Left ventricle myocardium inferior (tissue), 1 donor: ENCODE measurements at regions not wholly inside any gene's neighbourhood (a gene's known extent, or its start where the extent isn't known, plus 50 kb on each side); places are given as distances from the start of the nearest gene placed in this dataset.

Source experiments
- DNase-seq: peaks from one replicate; pipeline ENCODE4 v3.0.0-alpha.2; 2020
- H3K27ac ChIP-seq: fragments of 200-600 bp; replicated peaks from 2 replicates; pipeline ENCODE4 v1.8.0; 2021
- H3K27me3 ChIP-seq: fragments of 200-600 bp; 2 replicates; pipeline ENCODE4 v1.8.0; 2021; ENCODE audit warnings: low read depth
- H3K36me3 ChIP-seq: fragments of 200-600 bp; 2 replicates; pipeline ENCODE4 v1.8.0; 2021
- H3K4me1 ChIP-seq: fragments of 200-600 bp; 2 replicates; pipeline ENCODE4 v1.8.0; 2021
- H3K4me3 ChIP-seq: fragments of 200-600 bp; 2 replicates; pipeline ENCODE4 v1.8.0; 2021; ENCODE audit warnings: mild to moderate bottlenecking, moderate library complexity
- H3K9me3 ChIP-seq: fragments of 200-600 bp; replicated peaks from 2 replicates; pipeline ENCODE4 v1.8.0; 2021
- intact Hi-C: fragments of 100-400 bp; cut with micrococcal nuclease; formaldehyde crosslinking; loops from one replicate; pipeline ENCODE4 v1.11.0; 2022
- TF ChIP-seq, protein P1 (sequence below): fragments of 200-600 bp; IDR thresholded peaks from 2 replicates; pipeline ENCODE4 v1.8.0; 2021; ENCODE audit warnings: antibody characterized with exemption, mild to moderate bottlenecking, borderline replicate concordance
- donor health status: DM: no; HTN: yes; CAD: no; lungs with severe emphysema.

GRCh38 chr2:217069263-217070042 is 209.6 kb upstream of the TNP1 start:
- no peaks in the 10 kb centered on the region for H3K27me3 ChIP-seq
- H3K4me1 ChIP-seq: peaks cover 16% of the 10 kb centered on the region
- no peak for DNase-seq
- no peak overlapping the region for H3K4me3 ChIP-seq
- TF ChIP-seq, protein P1, sequence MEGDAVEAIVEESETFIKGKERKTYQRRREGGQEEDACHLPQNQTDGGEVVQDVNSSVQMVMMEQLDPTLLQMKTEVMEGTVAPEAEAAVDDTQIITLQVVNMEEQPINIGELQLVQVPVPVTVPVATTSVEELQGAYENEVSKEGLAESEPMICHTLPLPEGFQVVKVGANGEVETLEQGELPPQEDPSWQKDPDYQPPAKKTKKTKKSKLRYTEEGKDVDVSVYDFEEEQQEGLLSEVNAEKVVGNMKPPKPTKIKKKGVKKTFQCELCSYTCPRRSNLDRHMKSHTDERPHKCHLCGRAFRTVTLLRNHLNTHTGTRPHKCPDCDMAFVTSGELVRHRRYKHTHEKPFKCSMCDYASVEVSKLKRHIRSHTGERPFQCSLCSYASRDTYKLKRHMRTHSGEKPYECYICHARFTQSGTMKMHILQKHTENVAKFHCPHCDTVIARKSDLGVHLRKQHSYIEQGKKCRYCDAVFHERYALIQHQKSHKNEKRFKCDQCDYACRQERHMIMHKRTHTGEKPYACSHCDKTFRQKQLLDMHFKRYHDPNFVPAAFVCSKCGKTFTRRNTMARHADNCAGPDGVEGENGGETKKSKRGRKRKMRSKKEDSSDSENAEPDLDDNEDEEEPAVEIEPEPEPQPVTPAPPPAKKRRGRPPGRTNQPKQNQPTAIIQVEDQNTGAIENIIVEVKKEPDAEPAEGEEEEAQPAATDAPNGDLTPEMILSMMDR: no peak
- no peaks in the 10 kb centered on the region for H3K9me3 ChIP-seq
- no peaks in the 10 kb centered on the region for H3K36me3 ChIP-seq
- intact Hi-C loops: loop anchor here (5.0 kb wide), 1 partner anchor 372 kb away; the partner anchor contains the start of gene IGFBP5
- H3K27ac ChIP-seq: no peak overlapping the region

- no peaks in the 10 kb centered on the region for H3K36me3 ChIP-seq
- H3K9me3 ChIP-seq: no peaks in the 10 kb centered on the region
- peaks cover 17% of the 10 kb centered on the region for H3K4me1 ChIP-seq
- TF ChIP-seq, protein P1: no peak
- H3K27ac ChIP-seq: no peak overlapping the region
- intact Hi-C loops: no loop called here
- DNase-seq: no peak
- no peak overlapping the region for H3K4me3 ChIP-seq
- H3K27me3 ChIP-seq: no peaks in the 10 kb centered on the region
Measured at GRCh38 chr2:217068677-217069250, 208.9 kb upstream of the TNP1 start.

- Histone ChIP-seq H3K4me1 (peaks cover 22% of the 10 kb centered on the region), H3K27me3 (no peaks in the 10 kb centered on the region), H3K4me3 (no peak overlapping the region), H3K9me3 (no peaks in the 10 kb centered on the region), H3K36me3 (no peaks in the 10 kb centered on the region), H3K27ac (no peak overlapping the region)
- DNase-seq: no peak
- intact Hi-C loops: no loop called here
- TF ChIP-seq, protein P1: no peak
Measured at GRCh38 chr2:217067787-217068186, 207.9 kb upstream of the TNP1 start.

- Histone ChIP-seq H3K27me3 (no peaks in the 10 kb centered on the region), H3K4me1 (peaks cover 22% of the 10 kb centered on the region), H3K9me3 (no peaks in the 10 kb centered on the region), H3K27ac (no peak overlapping the region), H3K4me3 (no peak overlapping the region), H3K36me3 (no peaks in the 10 kb centered on the region)
- intact Hi-C loops: no loop called here
- DNase-seq: no peak
- TF ChIP-seq, protein P1: no peak
Measured at GRCh38 chr2:217066510-217067270, 206.8 kb upstream of the TNP1 start.

DNA sequence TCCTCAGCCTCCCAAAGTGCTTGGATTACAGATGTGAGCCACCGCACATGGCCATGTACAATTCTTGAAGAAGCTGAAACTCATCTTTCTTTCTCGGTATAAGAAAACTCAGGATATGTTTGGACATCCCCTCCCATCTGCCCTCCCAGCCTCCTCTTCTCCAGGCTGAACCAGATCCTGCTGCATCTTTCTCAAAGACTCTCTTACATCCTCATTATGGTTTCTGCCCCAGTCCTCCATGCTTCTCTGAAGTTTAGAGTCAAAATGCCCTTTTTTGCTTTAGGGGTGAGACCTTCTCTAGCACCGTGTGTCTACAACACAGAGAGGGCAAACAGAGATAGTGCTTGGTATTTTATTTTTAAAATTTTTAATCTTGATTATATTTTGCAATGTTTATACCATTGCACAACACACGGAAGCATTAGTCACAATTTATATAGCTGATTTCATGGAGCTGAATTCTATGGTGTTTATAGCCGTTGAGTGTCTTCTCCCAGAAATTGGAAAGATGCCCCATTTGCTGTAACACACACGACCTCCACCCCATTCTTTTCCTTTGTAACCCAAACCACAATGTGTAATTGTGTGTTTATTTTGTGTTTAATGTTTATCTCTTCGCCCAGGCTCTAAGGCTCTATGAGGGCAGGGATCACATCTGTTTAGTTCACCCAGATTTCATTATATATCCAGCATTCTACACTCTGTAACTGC is 206.0 kb upstream of the TNP1 start:
- intact Hi-C loops: no loop called here
- TF ChIP-seq, protein P1: no peak
- Histone ChIP-seq H3K9me3 (no peaks in the 10 kb centered on the region), H3K27me3 (no peaks in the 10 kb centered on the region), H3K4me1 (peaks cover 22% of the 10 kb centered on the region), H3K36me3 (no peaks in the 10 kb centered on the region), H3K27ac (no peak overlapping the region), H3K4me3 (no peak overlapping the region)
- DNase-seq: no peak
